ENCODE measurements at regions not wholly inside any gene's neighbourhood (a gene's known extent, or its start where the extent isn't known, plus 50 kb on each side); places are given as distances from the start of the nearest gene placed in this dataset.

DNA sequence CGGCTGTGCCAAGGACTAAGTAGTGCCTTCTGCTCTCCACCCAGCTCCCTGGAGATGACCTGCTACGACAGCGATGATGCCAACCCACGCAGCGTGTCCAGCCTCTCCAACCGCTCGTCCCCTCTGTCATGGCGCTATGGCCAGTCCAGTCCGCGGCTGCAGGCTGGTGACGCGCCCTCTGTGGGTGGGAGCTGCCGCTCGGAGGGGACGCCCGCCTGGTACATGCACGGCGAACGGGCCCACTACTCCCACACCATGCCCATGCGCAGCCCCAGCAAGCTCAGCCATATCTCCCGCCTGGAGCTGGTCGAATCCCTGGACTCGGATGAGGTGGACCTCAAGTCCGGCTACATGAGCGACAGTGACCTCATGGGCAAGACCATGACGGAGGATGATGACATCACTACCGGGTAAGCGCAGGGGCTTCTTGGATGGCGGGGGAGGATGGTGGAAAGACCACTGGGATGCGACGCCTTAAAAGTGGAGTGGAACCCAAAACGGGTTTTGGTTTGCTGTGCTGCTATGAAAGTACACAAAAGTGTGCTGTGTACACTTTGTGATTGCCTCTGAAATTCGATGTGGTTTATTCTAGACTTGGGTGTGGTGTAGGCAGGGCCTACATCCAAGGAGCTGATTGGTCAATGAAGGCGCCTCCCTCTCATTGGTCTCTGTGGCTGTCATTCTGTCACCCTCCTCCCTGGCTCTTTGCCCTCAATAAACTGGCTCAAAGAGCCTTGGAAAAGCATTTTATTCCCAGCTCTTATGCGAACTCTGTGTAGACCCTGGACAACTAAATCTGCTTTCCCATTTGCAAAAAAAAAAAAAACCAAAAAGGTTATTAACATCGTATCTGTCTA, 110.4 kb upstream of the IPO9 start:
- TF ChIP-seq, protein P1, sequence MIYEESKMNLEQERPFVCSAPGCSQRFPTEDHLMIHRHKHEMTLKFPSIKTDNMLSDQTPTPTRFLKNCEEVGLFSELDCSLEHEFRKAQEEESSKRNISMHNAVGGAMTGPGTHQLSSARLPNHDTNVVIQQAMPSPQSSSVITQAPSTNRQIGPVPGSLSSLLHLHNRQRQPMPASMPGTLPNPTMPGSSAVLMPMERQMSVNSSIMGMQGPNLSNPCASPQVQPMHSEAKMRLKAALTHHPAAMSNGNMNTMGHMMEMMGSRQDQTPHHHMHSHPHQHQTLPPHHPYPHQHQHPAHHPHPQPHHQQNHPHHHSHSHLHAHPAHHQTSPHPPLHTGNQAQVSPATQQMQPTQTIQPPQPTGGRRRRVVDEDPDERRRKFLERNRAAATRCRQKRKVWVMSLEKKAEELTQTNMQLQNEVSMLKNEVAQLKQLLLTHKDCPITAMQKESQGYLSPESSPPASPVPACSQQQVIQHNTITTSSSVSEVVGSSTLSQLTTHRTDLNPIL (CRISPR knock-in tag; IDR thresholded peaks at IDR 0.05; ENCODE audit: low read depth), result no peak
- TF ChIP-seq ZFP30 (CRISPR knock-in tag; IDR thresholded peaks at IDR 0.05), result no peak
- no peak for TF ChIP-seq BACH2 (CRISPR knock-in tag; IDR thresholded peaks at IDR 0.05; ENCODE audit: borderline replicate concordance)
- no peak for TF ChIP-seq SNAI2 (CRISPR knock-in tag; IDR thresholded peaks at IDR 0.05)
- no peak for TF ChIP-seq OSR1 (CRISPR knock-in tag; IDR thresholded peaks at IDR 0.05)
- TF ChIP-seq, protein P2, sequence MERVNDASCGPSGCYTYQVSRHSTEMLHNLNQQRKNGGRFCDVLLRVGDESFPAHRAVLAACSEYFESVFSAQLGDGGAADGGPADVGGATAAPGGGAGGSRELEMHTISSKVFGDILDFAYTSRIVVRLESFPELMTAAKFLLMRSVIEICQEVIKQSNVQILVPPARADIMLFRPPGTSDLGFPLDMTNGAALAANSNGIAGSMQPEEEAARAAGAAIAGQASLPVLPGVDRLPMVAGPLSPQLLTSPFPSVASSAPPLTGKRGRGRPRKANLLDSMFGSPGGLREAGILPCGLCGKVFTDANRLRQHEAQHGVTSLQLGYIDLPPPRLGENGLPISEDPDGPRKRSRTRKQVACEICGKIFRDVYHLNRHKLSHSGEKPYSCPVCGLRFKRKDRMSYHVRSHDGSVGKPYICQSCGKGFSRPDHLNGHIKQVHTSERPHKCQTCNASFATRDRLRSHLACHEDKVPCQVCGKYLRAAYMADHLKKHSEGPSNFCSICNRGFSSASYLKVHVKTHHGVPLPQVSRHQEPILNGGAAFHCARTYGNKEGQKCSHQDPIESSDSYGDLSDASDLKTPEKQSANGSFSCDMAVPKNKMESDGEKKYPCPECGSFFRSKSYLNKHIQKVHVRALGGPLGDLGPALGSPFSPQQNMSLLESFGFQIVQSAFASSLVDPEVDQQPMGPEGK (CRISPR knock-in tag; IDR thresholded peaks at IDR 0.05; ENCODE audit: borderline replicate concordance), result no peak
- TF ChIP-seq ZNF565 (CRISPR knock-in tag; conservative IDR thresholded peaks at IDR 0.05; ENCODE audit: low read depth), result no peak
- no peak for TF ChIP-seq TCF4 (CRISPR knock-in tag; IDR thresholded peaks at IDR 0.05; ENCODE audit: borderline replicate concordance)
